ENCODE measurements at regions not wholly inside any gene's neighbourhood (a gene's known extent, or its start where the extent isn't known, plus 50 kb on each side); places are given as distances from the start of the nearest gene placed in this dataset.

DNA sequence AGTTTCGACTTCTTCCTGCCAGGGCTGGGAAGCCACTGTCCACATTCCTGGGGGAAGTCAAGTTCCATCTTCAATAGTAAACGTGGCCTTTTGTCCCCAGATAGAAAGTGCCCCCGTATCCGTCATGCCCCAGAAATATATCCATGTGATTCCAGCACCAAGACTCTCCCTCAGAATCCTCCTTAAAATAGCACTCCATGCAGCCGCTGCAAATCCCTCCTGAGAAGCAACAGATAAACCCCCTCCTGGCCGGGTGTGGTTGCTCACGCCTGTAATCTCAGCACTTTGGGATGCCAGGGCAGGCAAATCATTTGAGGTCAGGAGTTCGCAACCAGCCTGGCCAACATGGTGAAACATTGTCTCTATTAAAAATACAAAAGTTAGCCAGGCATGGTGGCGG, 126.1 kb downstream of the OLFM1 start:
- TF ChIP-seq, protein P1, sequence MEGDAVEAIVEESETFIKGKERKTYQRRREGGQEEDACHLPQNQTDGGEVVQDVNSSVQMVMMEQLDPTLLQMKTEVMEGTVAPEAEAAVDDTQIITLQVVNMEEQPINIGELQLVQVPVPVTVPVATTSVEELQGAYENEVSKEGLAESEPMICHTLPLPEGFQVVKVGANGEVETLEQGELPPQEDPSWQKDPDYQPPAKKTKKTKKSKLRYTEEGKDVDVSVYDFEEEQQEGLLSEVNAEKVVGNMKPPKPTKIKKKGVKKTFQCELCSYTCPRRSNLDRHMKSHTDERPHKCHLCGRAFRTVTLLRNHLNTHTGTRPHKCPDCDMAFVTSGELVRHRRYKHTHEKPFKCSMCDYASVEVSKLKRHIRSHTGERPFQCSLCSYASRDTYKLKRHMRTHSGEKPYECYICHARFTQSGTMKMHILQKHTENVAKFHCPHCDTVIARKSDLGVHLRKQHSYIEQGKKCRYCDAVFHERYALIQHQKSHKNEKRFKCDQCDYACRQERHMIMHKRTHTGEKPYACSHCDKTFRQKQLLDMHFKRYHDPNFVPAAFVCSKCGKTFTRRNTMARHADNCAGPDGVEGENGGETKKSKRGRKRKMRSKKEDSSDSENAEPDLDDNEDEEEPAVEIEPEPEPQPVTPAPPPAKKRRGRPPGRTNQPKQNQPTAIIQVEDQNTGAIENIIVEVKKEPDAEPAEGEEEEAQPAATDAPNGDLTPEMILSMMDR (IDR thresholded peaks at IDR 0.05): no peak
- no peak for TF ChIP-seq EZH2 (IDR thresholded peaks at IDR 0.05; ENCODE audit: borderline replicate concordance, insufficient read depth, low read depth, low read length, poor library complexity, severe bottlenecking)
